Cardiac fibroblast (primary cell): ENCODE measurements at regions not wholly inside any gene's neighbourhood (a gene's known extent, or its start where the extent isn't known, plus 50 kb on each side); places are given as distances from the start of the nearest gene placed in this dataset.

ENCODE experiments used
- DNase-seq, 2 donors: peaks; one replicate each; pipeline versions ENCODE4 v3.0.0 to v3.0.0-alpha.2; 2010; ENCODE audit warnings: low read depth in 2 of 2
- H3K4me3 ChIP-seq, 2 donors: replicated peaks in 1 of 2; 1 replicate in 1 of 2; 2 replicates in 1 of 2; pipeline ENCODE4 v1.5.1; 2011; ENCODE audit warnings: low read depth in 2 of 2, low read length in 2 of 2, mild to moderate bottlenecking in 2 of 2, moderate library complexity in 1 of 2
- CTCF ChIP-seq: IDR thresholded peaks from one replicate; pipeline ENCODE4 v1.5.1; 2011; ENCODE audit warnings: low read depth, mild to moderate bottlenecking, low read length, inconsistent platforms

DNA sequence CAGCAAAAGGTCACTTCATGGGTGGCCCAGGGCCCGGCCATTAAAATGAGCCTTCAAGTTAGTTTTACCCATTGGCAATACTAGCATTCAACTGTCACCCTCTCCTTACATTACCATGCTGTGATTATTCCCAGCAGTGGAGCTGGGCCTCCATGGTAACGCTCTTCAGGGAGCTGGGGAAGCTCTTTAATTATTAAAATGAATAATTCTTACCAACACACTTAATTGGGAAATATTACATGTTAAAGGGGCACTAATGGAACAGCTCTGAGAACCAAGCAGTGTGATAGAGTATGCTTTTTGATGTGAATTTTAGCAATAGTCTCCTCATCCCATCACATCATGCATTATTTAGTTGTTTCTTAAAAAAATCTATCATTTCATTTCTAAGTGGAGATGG lies 187.2 kb downstream of the CEMIP2 start:
- no peak for TF ChIP-seq CTCF
- no peak for DNase-seq

DNA sequence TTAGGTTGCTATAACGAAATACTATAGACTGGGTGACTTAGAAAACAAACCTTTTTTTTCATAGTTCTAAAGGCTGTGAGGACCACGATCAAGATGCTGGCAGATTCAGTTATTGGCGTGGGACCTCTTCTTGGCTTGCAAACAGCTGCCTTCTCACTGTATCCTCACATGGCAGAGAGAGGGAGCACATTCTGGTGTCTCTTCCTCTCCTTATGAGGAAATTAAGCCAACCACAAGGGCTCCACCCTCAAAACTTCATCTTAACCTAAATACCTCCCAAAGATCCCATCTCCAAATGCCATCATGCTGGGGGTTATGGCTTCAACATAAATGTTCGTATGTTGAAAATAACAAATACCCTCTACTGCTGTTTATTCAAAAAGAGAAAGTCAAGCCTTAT lies 197.1 kb downstream of the CEMIP2 start:
- TF ChIP-seq CTCF, result no peak

More for the DNA sequence above, 187.2 kb downstream of the CEMIP2 start:
- H3K4me3 ChIP-seq, result no peak overlapping the region

DNA sequence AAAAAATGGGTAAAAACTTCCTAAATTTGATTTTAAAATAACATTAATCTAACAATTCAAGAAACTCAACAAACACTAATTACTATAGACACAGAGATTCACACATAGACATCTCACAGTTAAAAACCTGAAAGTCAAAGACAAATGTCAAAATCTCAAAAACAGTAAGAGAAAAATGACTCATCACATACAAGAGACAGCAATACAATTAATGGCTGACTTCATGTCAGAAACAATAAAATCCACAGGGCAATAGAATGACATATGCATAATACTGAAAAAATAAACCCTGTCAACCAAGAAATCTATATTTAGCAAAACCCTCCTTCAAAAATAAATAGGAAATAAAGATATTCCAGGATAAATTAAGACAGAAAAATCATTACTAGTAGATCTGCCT lies 200.4 kb downstream of the CEMIP2 start:
- no peak overlapping the region for H3K4me3 ChIP-seq
- TF ChIP-seq CTCF, result no peak
- DNase-seq, result no peak

More for the DNA sequence above, 197.1 kb downstream of the CEMIP2 start:
- H3K4me3 ChIP-seq, result no peak overlapping the region
- DNase-seq, result no peak

DNA sequence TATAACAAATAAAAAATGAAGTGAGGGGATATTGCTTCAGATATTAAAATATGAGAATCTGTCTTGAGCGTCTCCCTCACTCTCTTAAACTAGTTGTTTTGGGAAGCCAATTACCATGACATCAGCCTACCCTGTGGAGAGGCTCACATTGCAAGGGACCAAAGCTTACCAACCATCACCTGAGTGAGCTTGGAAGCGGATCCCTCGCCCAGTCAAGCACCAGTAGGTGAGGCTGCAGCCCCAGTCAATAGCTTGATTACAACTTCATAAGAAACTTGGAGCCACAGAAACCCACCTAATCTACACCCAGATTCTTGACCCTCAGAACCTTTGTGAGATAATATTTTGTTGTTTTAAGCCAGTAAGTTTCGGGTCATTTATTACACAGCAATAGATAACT lies 206.2 kb downstream of the CEMIP2 start:
- no peak overlapping the region for H3K4me3 ChIP-seq
- TF ChIP-seq CTCF, result no peak
- no peak for DNase-seq

DNA sequence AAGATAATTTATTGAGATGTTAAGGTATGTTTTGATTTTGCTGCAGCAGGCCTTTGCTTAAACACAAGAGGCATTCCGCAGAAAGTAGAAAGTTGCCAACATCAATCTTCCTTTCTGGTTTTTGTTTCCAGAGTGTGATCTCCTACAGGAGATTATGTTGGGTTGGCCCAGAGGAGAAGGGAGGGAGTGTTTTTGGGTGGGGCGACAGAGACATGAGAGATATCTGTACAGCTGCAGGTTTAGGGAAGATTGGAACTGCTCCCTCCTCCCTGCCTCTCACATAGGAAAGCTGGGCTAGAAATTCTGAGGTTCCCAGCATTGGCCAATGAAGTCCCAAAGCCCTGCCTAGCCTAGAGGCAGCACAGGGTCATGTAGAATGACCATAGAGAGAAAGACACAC lies 211.0 kb downstream of the CEMIP2 start:
- H3K4me3 ChIP-seq, result no peak overlapping the region
- TF ChIP-seq CTCF, result no peak
- DNase-seq, result no peak

- DNase-seq, result no peak
- TF ChIP-seq CTCF, result no peak
- no peak overlapping the region for H3K4me3 ChIP-seq
Measured at GRCh38 chr9:71552480-71552879, 215.8 kb downstream of the CEMIP2 start.

- DNase-seq, result no peak
- no peak for TF ChIP-seq CTCF
- no peak overlapping the region for H3K4me3 ChIP-seq
Measured at GRCh38 chr9:71549023-71549422, 219.3 kb downstream of the CEMIP2 start.
